K562 (cell line): ENCODE measurements at regions not wholly inside any gene's neighbourhood (a gene's known extent, or its start where the extent isn't known, plus 50 kb on each side); places are given as distances from the start of the nearest gene placed in this dataset.

Experiments used
- BRD9 ChIP-seq: fragments of 450-650 bp; IDR thresholded peaks from 2 replicates; pipeline ENCODE4 v1.6.1; 2018; ENCODE audit warnings: low read depth; ENCODE audit not compliant: partially characterized antibody
- CCAR2 ChIP-seq: fragments of 200-400 bp; formaldehyde crosslinking; IDR thresholded peaks from 2 replicates; pipeline ENCODE4 v1.6.1; 2017; ENCODE audit warnings: mild to moderate bottlenecking, low read depth, low read length
- CREB5 ChIP-seq: fragments of 250-450 bp; sonication (Bioruptor Pico); IDR thresholded peaks from 2 replicates; pipeline ENCODE4 v1.5.0; 2020; ENCODE audit warnings: mild to moderate bottlenecking
- CTCFL ChIP-seq: IDR thresholded peaks from 2 replicates; pipeline ENCODE4 v1.6.1; 2011; ENCODE audit warnings: borderline replicate concordance, low read depth, mild to moderate bottlenecking, moderate library complexity, low read length; ENCODE audit not compliant: insufficient read depth, poor library complexity, severe bottlenecking
- HES1 ChIP-seq: fragments of 450-650 bp; IDR thresholded peaks from 2 replicates; pipeline ENCODE4 v1.6.1; 2016; ENCODE audit warnings: low read depth, mild to moderate bottlenecking, moderate library complexity
- KLF13 ChIP-seq: fragments of 450-650 bp; IDR thresholded peaks from 2 replicates; pipeline ENCODE4 v1.6.1; 2016; ENCODE audit warnings: missing genetic modification characterization, low read depth, mild to moderate bottlenecking, missing compliant biosample characterization, moderate library complexity, borderline replicate concordance
- MED1 ChIP-seq: sonication (generic); formaldehyde crosslinking; IDR thresholded peaks from 2 replicates; pipeline ENCODE4 v1.8.1; 2023; ENCODE audit warnings: missing genetic modification reagents, borderline replicate concordance
- PTTG1 ChIP-seq: fragments of 450-650 bp; IDR thresholded peaks from 2 replicates; pipeline ENCODE4 v1.6.1; 2016; ENCODE audit warnings: low read depth, mild to moderate bottlenecking, missing genetic modification characterization, missing compliant biosample characterization
- ZNF121 ChIP-seq: sonication (generic); formaldehyde crosslinking; conservative IDR thresholded peaks from 2 replicates; pipeline ENCODE4 v1.8.0; 2022; ENCODE audit warnings: missing genetic modification reagents
- ZNF551 ChIP-seq: fragments of 250-450 bp; sonication (Bioruptor Pico); IDR thresholded peaks from 2 replicates; pipeline ENCODE4 v1.5.0; 2021; ENCODE audit warnings: mild to moderate bottlenecking, moderate library complexity
- TF ChIP-seq, protein P1 (sequence below): fragments of 250-450 bp; sonication (Bioruptor Pico); IDR thresholded peaks from 2 replicates; pipeline ENCODE4 v1.4.0; 2020; ENCODE audit warnings: mild to moderate bottlenecking, moderate library complexity, borderline replicate concordance
- TF ChIP-seq, protein P2 (sequence below): fragments of 250-450 bp; sonication (Bioruptor Pico); IDR thresholded peaks from 2 replicates; pipeline ENCODE4 v1.4.0; 2020; ENCODE audit warnings: mild to moderate bottlenecking
- TF ChIP-seq, protein P3 (sequence below): fragments of 450-650 bp; formaldehyde crosslinking; IDR thresholded peaks from 2 replicates; pipeline ENCODE4 v1.4.0; 2020; ENCODE audit warnings: mild to moderate bottlenecking
- TF ChIP-seq, protein P4 (sequence below): fragments of 450-650 bp; formaldehyde crosslinking; IDR thresholded peaks from 2 replicates; pipeline ENCODE4 v1.4.0; 2022; ENCODE audit warnings: missing genetic modification characterization

DNA sequence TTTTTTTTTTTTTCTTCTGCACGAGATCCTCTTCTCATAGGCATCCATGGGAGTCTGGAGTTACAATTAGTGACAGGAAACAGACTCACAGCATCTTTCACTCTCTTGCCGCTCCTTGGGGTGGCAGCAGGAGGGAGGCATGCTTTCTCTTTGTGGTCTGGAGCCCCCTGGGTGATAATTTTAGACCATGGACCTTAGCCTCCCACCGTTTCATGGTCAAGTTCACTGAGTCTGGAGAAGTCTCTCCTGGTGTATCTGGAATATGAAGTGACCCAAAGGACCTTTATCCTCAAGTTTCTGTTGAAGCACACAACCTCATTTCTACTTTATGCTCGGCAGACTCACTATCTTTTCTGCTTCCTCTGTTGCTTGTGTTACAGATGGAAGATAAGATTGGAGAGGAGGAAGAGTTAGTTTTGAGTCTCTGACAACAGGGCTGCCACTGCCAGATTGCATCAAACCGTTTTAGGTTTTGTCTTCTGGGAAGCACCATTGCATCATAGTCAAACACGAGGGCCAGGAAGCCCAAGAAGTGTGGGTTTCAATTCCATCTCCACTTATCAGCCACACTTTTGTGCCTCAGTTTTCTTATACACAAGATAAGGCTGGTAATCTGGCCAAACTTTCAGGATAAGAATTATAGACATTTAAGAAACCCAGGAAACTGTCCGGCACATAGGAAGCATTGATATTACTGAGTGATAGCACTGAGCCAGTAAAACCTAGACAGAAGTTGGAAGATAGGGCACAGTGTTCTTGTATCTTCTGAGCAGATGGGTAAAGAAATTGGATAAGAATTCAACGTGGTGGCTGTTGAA is 62.3 kb downstream of the ADCYAP1 start (continued):
- TF ChIP-seq, protein P1, sequence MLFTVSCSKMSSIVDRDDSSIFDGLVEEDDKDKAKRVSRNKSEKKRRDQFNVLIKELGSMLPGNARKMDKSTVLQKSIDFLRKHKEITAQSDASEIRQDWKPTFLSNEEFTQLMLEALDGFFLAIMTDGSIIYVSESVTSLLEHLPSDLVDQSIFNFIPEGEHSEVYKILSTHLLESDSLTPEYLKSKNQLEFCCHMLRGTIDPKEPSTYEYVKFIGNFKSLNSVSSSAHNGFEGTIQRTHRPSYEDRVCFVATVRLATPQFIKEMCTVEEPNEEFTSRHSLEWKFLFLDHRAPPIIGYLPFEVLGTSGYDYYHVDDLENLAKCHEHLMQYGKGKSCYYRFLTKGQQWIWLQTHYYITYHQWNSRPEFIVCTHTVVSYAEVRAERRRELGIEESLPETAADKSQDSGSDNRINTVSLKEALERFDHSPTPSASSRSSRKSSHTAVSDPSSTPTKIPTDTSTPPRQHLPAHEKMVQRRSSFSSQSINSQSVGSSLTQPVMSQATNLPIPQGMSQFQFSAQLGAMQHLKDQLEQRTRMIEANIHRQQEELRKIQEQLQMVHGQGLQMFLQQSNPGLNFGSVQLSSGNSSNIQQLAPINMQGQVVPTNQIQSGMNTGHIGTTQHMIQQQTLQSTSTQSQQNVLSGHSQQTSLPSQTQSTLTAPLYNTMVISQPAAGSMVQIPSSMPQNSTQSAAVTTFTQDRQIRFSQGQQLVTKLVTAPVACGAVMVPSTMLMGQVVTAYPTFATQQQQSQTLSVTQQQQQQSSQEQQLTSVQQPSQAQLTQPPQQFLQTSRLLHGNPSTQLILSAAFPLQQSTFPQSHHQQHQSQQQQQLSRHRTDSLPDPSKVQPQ (CRISPR knock-in tag) = no peak
- TF ChIP-seq, protein P2, sequence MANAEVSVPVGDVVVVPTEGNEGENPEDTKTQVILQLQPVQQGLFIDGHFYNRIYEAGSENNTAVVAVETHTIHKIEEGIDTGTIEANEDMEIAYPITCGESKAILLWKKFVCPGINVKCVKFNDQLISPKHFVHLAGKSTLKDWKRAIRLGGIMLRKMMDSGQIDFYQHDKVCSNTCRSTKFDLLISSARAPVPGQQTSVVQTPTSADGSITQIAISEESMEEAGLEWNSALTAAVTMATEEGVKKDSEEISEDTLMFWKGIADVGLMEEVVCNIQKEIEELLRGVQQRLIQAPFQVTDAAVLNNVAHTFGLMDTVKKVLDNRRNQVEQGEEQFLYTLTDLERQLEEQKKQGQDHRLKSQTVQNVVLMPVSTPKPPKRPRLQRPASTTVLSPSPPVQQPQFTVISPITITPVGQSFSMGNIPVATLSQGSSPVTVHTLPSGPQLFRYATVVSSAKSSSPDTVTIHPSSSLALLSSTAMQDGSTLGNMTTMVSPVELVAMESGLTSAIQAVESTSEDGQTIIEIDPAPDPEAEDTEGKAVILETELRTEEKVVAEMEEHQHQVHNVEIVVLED (CRISPR knock-in tag) = no peak
- no peak for TF ChIP-seq MED1 (CRISPR knock-in tag)
- no peak for TF ChIP-seq ZNF551 (CRISPR knock-in tag)
- no peak for TF ChIP-seq CCAR2
- TF ChIP-seq, protein P3, sequence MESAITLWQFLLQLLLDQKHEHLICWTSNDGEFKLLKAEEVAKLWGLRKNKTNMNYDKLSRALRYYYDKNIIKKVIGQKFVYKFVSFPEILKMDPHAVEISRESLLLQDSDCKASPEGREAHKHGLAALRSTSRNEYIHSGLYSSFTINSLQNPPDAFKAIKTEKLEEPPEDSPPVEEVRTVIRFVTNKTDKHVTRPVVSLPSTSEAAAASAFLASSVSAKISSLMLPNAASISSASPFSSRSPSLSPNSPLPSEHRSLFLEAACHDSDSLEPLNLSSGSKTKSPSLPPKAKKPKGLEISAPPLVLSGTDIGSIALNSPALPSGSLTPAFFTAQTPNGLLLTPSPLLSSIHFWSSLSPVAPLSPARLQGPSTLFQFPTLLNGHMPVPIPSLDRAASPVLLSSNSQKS (CRISPR knock-in tag) = no peak
- TF ChIP-seq CREB5 (CRISPR knock-in tag) = 0 out of 2 replicates have a peak, but pooled peaks have one; percentile 67
- TF ChIP-seq, protein P4, sequence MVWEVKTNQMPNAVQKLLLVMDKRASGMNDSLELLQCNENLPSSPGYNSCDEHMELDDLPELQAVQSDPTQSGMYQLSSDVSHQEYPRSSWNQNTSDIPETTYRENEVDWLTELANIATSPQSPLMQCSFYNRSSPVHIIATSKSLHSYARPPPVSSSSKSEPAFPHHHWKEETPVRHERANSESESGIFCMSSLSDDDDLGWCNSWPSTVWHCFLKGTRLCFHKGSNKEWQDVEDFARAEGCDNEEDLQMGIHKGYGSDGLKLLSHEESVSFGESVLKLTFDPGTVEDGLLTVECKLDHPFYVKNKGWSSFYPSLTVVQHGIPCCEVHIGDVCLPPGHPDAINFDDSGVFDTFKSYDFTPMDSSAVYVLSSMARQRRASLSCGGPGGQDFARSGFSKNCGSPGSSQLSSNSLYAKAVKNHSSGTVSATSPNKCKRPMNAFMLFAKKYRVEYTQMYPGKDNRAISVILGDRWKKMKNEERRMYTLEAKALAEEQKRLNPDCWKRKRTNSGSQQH (CRISPR knock-in tag) = no peak
- TF ChIP-seq PTTG1 (tag) = no peak
- no peak for TF ChIP-seq BRD9
- no peak for TF ChIP-seq KLF13
- no peak for TF ChIP-seq ZNF121
- TF ChIP-seq HES1 = peak; percentile 95
- no peak for TF ChIP-seq CTCFL
